Liver (tissue), 8 donors: ENCODE measurements at regions not wholly inside any gene's neighbourhood (a gene's known extent, or its start where the extent isn't known, plus 50 kb on each side); places are given as distances from the start of the nearest gene placed in this dataset.

ENCODE experiments used
- DNase-seq: peaks from one replicate; pipeline ENCODE4 v3.0.0-alpha.2; 2017; ENCODE audit warnings: low spot score
- H3K27ac ChIP-seq, 2 donors: one replicate each; pipeline ENCODE4 v1.7.0; 2013; ENCODE audit warnings: inconsistent platforms in 2 of 2, low read length in 2 of 2, control low read depth in 1 of 2, low read depth in 1 of 2, mild to moderate bottlenecking in 1 of 2
- H3K27me3 ChIP-seq, 4 donors: one replicate each; pipeline versions ENCODE4 v1.6.1 to v1.7.0; 2013; ENCODE audit warnings: low read length in 3 of 4, inconsistent platforms in 1 of 4, mild to moderate bottlenecking in 1 of 4, moderate library complexity in 1 of 4; ENCODE audit not compliant: control insufficient read depth in 4 of 4, insufficient read depth in 4 of 4
- H3K36me3 ChIP-seq, 4 donors: one replicate each; pipeline versions ENCODE4 v1.6.1 to v1.7.0; 2013; ENCODE audit warnings: low read length in 3 of 4, mild to moderate bottlenecking in 3 of 4, low read depth in 1 of 4, moderate library complexity in 1 of 4; ENCODE audit not compliant: control insufficient read depth in 4 of 4, insufficient read depth in 3 of 4
- H3K4me1 ChIP-seq, 4 donors: one replicate each; pipeline versions ENCODE4 v1.6.1 to v1.7.0; 2013; ENCODE audit warnings: low read length in 3 of 4, mild to moderate bottlenecking in 3 of 4, moderate library complexity in 1 of 4; ENCODE audit not compliant: control insufficient read depth in 4 of 4, insufficient read depth in 4 of 4
- H3K4me3 ChIP-seq, 3 donors: one replicate each; pipeline versions ENCODE4 v1.6.1 to v1.7.0; 2013; ENCODE audit warnings: low read length in 3 of 3, control low read depth in 1 of 3, low read depth in 1 of 3, mild to moderate bottlenecking in 1 of 3
- H3K9ac ChIP-seq, 2 donors: one replicate each; pipeline ENCODE4 v1.7.0; 2013; ENCODE audit warnings: low read length in 2 of 2, mild to moderate bottlenecking in 2 of 2, moderate library complexity in 2 of 2, control low read depth in 1 of 2, low read depth in 1 of 2
- H3K9me3 ChIP-seq, 4 donors: one replicate each; pipeline versions ENCODE4 v1.6.1 to v1.7.0; 2013; ENCODE audit warnings: low read length in 3 of 4; ENCODE audit not compliant: control insufficient read depth in 4 of 4
- CTCF ChIP-seq: fragments of 150-350 bp; IDR thresholded peaks from 2 replicates; pipeline ENCODE4 v1.5.1; 2017; ENCODE audit warnings: improper control_type of control experiment, low read depth, low read length; ENCODE audit not compliant: missing input control
- EGR1 ChIP-seq, 2 donors: IDR thresholded peaks; 2 replicates each; pipeline ENCODE4 v1.6.1; 2016 to 2018; ENCODE audit warnings: antibody characterized with exemption in 2 of 2, low read depth in 2 of 2
- FOXA1 ChIP-seq: IDR thresholded peaks from 2 replicates; pipeline ENCODE4 v1.6.1; 2016; ENCODE audit warnings: antibody characterized with exemption
- FOXA2 ChIP-seq: IDR thresholded peaks from 2 replicates; pipeline ENCODE4 v1.6.1; 2016; ENCODE audit warnings: antibody characterized with exemption
- GABPA ChIP-seq, 2 donors: IDR thresholded peaks in 1 of 2; conservative IDR thresholded peaks in 1 of 2; 2 replicates each; pipeline ENCODE4 v1.6.1; 2016; ENCODE audit warnings: antibody characterized with exemption in 2 of 2, mild to moderate bottlenecking in 1 of 2, moderate library complexity in 1 of 2
- HNF4A ChIP-seq, 2 donors: conservative IDR thresholded peaks; 2 replicates each; pipeline ENCODE4 v1.6.1; 2016; ENCODE audit warnings: antibody characterized with exemption in 2 of 2, mild to moderate bottlenecking in 2 of 2
- HNF4G ChIP-seq: IDR thresholded peaks from 2 replicates; pipeline ENCODE4 v1.6.1; 2016; ENCODE audit warnings: antibody characterized with exemption
- JUND ChIP-seq, 2 donors: IDR thresholded peaks; 2 replicates each; pipeline ENCODE4 v1.6.1; 2016; ENCODE audit warnings: antibody characterized with exemption in 2 of 2
- RAD21 ChIP-seq, 2 donors: IDR thresholded peaks; 2 replicates each; pipeline ENCODE4 v1.6.1; 2016; ENCODE audit warnings: antibody characterized with exemption in 2 of 2, mild to moderate bottlenecking in 2 of 2
- SP1 ChIP-seq: IDR thresholded peaks from 2 replicates; pipeline ENCODE4 v1.6.1; 2018; ENCODE audit warnings: antibody characterized with exemption, mild to moderate bottlenecking
- TAF1 ChIP-seq: conservative IDR thresholded peaks from 2 replicates; pipeline ENCODE4 v1.6.1; 2016; ENCODE audit warnings: antibody characterized with exemption, mild to moderate bottlenecking
- YY1 ChIP-seq: IDR thresholded peaks from 2 replicates; pipeline ENCODE4 v1.6.1; 2016; ENCODE audit warnings: antibody characterized with exemption, mild to moderate bottlenecking
- WGBS: extraction: QIAGEN DNeasy Blood & Tissue Kit; methylation state at CpG from one replicate; pipeline ENCODE4 v1.1.7; 2013; 5-methylcytosine and 5-hydroxymethylcytosine counted together
- TF ChIP-seq, protein P1 (sequence below): IDR thresholded peaks from 2 replicates; pipeline ENCODE4 v1.6.1; 2016; ENCODE audit warnings: antibody characterized with exemption
- TF ChIP-seq, protein P2 (sequence below): IDR thresholded peaks from 2 replicates; pipeline ENCODE4 v1.6.1; 2016; ENCODE audit warnings: antibody characterized with exemption
- TF ChIP-seq, protein P3 (sequence below): IDR thresholded peaks from 2 replicates; pipeline ENCODE4 v1.6.1; 2016; ENCODE audit warnings: antibody characterized with exemption, mild to moderate bottlenecking
- TF ChIP-seq, protein P4 (sequence below): IDR thresholded peaks from 2 replicates; pipeline ENCODE4 v1.6.1; 2016; ENCODE audit warnings: antibody characterized with exemption
- donor health status: healthy.
- donor health status: healthy.
- donor health status: healthy.
- donor health status: healthy.
- donor health status: healthy.

- no peaks in the 10 kb centered on the region for H3K9me3 ChIP-seq
- DNase-seq = no peak
- TF ChIP-seq RAD21 (IDR thresholded peaks at IDR 0.05) = no peak
- no peak for TF ChIP-seq YY1
- TF ChIP-seq FOXA1 = no peak
- no peak for TF ChIP-seq CTCF
- no peak for TF ChIP-seq SP1
- no peak for TF ChIP-seq FOXA2
- TF ChIP-seq, protein P1, sequence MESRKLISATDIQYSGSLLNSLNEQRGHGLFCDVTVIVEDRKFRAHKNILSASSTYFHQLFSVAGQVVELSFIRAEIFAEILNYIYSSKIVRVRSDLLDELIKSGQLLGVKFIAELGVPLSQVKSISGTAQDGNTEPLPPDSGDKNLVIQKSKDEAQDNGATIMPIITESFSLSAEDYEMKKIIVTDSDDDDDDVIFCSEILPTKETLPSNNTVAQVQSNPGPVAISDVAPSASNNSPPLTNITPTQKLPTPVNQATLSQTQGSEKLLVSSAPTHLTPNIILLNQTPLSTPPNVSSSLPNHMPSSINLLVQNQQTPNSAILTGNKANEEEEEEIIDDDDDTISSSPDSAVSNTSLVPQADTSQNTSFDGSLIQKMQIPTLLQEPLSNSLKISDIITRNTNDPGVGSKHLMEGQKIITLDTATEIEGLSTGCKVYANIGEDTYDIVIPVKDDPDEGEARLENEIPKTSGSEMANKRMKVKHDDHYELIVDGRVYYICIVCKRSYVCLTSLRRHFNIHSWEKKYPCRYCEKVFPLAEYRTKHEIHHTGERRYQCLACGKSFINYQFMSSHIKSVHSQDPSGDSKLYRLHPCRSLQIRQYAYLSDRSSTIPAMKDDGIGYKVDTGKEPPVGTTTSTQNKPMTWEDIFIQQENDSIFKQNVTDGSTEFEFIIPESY = no peak
- TF ChIP-seq HNF4A (conservative IDR thresholded peaks at IDR 0.05) = no peak
- TF ChIP-seq, protein P2, sequence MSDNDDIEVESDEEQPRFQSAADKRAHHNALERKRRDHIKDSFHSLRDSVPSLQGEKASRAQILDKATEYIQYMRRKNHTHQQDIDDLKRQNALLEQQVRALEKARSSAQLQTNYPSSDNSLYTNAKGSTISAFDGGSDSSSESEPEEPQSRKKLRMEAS = no peak
- TF ChIP-seq EGR1 (IDR thresholded peaks at IDR 0.05; ENCODE audit: low read depth in 2 of 2) = no peak
- TF ChIP-seq TAF1 = no peak
- no peak for TF ChIP-seq JUND (IDR thresholded peaks at IDR 0.05)
- TF ChIP-seq, protein P3, sequence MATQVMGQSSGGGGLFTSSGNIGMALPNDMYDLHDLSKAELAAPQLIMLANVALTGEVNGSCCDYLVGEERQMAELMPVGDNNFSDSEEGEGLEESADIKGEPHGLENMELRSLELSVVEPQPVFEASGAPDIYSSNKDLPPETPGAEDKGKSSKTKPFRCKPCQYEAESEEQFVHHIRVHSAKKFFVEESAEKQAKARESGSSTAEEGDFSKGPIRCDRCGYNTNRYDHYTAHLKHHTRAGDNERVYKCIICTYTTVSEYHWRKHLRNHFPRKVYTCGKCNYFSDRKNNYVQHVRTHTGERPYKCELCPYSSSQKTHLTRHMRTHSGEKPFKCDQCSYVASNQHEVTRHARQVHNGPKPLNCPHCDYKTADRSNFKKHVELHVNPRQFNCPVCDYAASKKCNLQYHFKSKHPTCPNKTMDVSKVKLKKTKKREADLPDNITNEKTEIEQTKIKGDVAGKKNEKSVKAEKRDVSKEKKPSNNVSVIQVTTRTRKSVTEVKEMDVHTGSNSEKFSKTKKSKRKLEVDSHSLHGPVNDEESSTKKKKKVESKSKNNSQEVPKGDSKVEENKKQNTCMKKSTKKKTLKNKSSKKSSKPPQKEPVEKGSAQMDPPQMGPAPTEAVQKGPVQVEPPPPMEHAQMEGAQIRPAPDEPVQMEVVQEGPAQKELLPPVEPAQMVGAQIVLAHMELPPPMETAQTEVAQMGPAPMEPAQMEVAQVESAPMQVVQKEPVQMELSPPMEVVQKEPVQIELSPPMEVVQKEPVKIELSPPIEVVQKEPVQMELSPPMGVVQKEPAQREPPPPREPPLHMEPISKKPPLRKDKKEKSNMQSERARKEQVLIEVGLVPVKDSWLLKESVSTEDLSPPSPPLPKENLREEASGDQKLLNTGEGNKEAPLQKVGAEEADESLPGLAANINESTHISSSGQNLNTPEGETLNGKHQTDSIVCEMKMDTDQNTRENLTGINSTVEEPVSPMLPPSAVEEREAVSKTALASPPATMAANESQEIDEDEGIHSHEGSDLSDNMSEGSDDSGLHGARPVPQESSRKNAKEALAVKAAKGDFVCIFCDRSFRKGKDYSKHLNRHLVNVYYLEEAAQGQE = no peak
Measured at GRCh38 chr7:31204071-31204470, 136.5 kb downstream of the NEUROD6 start.

DNA sequence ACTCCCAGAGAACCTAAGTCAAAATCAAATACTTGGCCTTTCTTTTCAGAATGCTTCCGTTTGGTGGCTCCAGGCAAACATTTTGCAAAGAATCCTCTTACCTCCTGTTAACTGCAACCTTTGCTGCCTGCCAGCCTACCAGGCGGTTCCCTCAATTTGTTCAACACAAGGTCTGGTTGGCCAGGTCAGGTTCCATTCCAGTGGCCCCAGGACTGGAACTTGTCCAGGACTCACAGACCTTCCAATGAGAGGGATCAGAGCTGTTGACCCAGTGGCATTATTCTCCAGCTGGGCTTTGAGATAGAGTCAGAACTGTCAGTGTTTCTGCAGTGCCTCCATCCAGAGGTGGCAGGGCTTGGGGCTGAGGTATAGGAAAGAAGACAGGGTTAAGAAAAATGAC is 137.0 kb downstream of the NEUROD6 start:
- TF ChIP-seq, protein P1 = no peak
- TF ChIP-seq FOXA2 = no peak
- TF ChIP-seq HNF4G = no peak
- TF ChIP-seq TAF1 = no peak
- no peak for TF ChIP-seq EGR1 (IDR thresholded peaks at IDR 0.05; ENCODE audit: low read depth in 2 of 2)
- TF ChIP-seq, protein P2 = no peak
- TF ChIP-seq RAD21 (IDR thresholded peaks at IDR 0.05) = no peak
- TF ChIP-seq, protein P4, sequence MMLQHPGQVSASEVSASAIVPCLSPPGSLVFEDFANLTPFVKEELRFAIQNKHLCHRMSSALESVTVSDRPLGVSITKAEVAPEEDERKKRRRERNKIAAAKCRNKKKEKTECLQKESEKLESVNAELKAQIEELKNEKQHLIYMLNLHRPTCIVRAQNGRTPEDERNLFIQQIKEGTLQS = no peak
- TF ChIP-seq FOXA1 = no peak
- TF ChIP-seq JUND (IDR thresholded peaks at IDR 0.05) = no peak
- TF ChIP-seq GABPA (IDR thresholded peaks at IDR 0.05 in 1 of 2, conservative IDR thresholded peaks at IDR 0.05 in 1 of 2) = no peak
- TF ChIP-seq SP1 = no peak
- Histone ChIP-seq H3K36me3 (no peaks in the 10 kb centered on the region), H3K4me1 (no peaks in the 10 kb centered on the region), H3K9ac (no peak overlapping the region), H3K9me3 (no peaks in the 10 kb centered on the region), H3K27me3 (peaks cover 0 to 2% (median 0%) of the 10 kb centered on the region in 4 donors), H3K4me3 (no peak overlapping the region), H3K27ac (no peak overlapping the region)
- no peak for DNase-seq
- WGBS = 25% methylated on average over 2 of the region's 2 CpGs

More at GRCh38 chr7:31204071-31204470, 136.5 kb downstream of the NEUROD6 start:
- H3K4me1 ChIP-seq = no peaks in the 10 kb centered on the region
- 38% methylated on average over 2 of the region's 2 CpGs for WGBS
- peaks cover 0 to 2% (median 0%) of the 10 kb centered on the region in 4 donors for H3K27me3 ChIP-seq
- no peaks in the 10 kb centered on the region for H3K36me3 ChIP-seq
- no peak overlapping the region for H3K27ac ChIP-seq
- H3K9ac ChIP-seq = no peak overlapping the region
- H3K4me3 ChIP-seq = no peak overlapping the region
